ENCODE measurements at regions not wholly inside any gene's neighbourhood (a gene's known extent, or its start where the extent isn't known, plus 50 kb on each side); places are given as distances from the start of the nearest gene placed in this dataset.

DNA sequence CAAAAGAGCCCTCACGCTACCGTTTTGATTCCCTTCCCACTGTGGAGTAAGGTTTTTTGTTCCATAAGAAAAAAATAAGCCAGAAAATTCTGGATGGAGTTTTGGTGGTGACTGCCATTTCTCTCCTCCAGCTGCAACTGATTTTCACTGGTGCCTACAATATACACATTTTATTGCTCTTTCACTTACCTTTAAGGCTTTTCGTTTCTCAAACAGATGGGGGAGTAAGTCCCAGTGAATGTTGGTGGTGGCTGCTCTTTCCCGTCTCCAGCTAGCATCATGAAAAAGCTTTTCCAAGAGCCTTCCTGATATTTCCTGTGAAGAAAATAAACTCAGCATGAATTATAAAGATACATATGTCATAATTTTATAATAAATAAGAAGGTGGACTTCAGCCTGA, 932.5 kb upstream of the PIK3C3 start:
- TF ChIP-seq, protein P1, sequence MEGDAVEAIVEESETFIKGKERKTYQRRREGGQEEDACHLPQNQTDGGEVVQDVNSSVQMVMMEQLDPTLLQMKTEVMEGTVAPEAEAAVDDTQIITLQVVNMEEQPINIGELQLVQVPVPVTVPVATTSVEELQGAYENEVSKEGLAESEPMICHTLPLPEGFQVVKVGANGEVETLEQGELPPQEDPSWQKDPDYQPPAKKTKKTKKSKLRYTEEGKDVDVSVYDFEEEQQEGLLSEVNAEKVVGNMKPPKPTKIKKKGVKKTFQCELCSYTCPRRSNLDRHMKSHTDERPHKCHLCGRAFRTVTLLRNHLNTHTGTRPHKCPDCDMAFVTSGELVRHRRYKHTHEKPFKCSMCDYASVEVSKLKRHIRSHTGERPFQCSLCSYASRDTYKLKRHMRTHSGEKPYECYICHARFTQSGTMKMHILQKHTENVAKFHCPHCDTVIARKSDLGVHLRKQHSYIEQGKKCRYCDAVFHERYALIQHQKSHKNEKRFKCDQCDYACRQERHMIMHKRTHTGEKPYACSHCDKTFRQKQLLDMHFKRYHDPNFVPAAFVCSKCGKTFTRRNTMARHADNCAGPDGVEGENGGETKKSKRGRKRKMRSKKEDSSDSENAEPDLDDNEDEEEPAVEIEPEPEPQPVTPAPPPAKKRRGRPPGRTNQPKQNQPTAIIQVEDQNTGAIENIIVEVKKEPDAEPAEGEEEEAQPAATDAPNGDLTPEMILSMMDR (IDR thresholded peaks at IDR 0.05): no peak
- TF ChIP-seq POLR2A (IDR thresholded peaks at IDR 0.05) (no peak), EP300 (IDR thresholded peaks at IDR 0.05; ENCODE audit: low read depth) (no peak)
